ENCODE measurements at regions not wholly inside any gene's neighbourhood (a gene's known extent, or its start where the extent isn't known, plus 50 kb on each side); places are given as distances from the start of the nearest gene placed in this dataset.

- H3K27me3 ChIP-seq (ENCODE audit: control insufficient read depth, extremely low read depth, insufficient read depth, low read length): no peaks in the 10 kb centered on the region
- dilution Hi-C loops (cut with MboI; ENCODE audit: extremely low pct_ligation_motif_present, low sequenced_read_pairs): no loop called here
- H3K27ac ChIP-seq (ENCODE audit: control insufficient read depth, insufficient read depth, low read length): no peak overlapping the region
- DNase-seq (ENCODE audit: low read depth, low spot score) (no peak), FAIRE-seq (no peak)
- H3K4me2 ChIP-seq (ENCODE audit: control insufficient read depth, extremely low read depth, insufficient read depth, low read depth, low read length): no peak overlapping the region
- no peaks in the 10 kb centered on the region for H4K20me1 ChIP-seq (ENCODE audit: control insufficient read depth, extremely low read depth, insufficient read depth, low read length)
- no peak overlapping the region for H3K4me3 ChIP-seq (ENCODE audit: control insufficient read depth in 2 of 3, extremely low read depth in 1 of 3, insufficient read depth in 2 of 3, low read depth in 1 of 3, low read length in 3 of 3)
- no peak overlapping the region for H3K9ac ChIP-seq (ENCODE audit: control insufficient read depth, extremely low read depth, insufficient read depth, low read length)
- H3K36me3 ChIP-seq (ENCODE audit: control insufficient read depth in 2 of 2, extremely low read depth in 1 of 2, insufficient read depth in 2 of 2, low read length in 2 of 2): no peaks in the 10 kb centered on the region
- peaks cover 7% of the 10 kb centered on the region for H3K4me1 ChIP-seq (ENCODE audit: control insufficient read depth, extremely low read depth, insufficient read depth, low read length)
- H3K9me1 ChIP-seq (ENCODE audit: control insufficient read depth, extremely low read depth, insufficient read depth, low read length): no peaks in the 10 kb centered on the region
- TF ChIP-seq CTCF (optimal IDR thresholded peaks at IDR 0.05 in 1 of 3, IDR thresholded peaks at IDR 0.05 in 1 of 3, conservative IDR thresholded peaks at IDR 0.05 in 1 of 3; ENCODE audit: extremely low read depth in 1 of 3, insufficient read depth in 2 of 3, low read length in 3 of 3) (no peak), EZH2 (IDR thresholded peaks at IDR 0.05; ENCODE audit: low read length) (no peak)
- no peaks in the 10 kb centered on the region for H3K9me3 ChIP-seq (ENCODE audit: control insufficient read depth, low read depth, low read length)
- H2AFZ ChIP-seq (ENCODE audit: control insufficient read depth, low read length): no peak overlapping the region
- no peaks in the 10 kb centered on the region for H3K79me2 ChIP-seq (ENCODE audit: control insufficient read depth, insufficient read depth, low read length)
Measured at GRCh38 chr20:50393990-50394561, 116.1 kb upstream of the PTPN1 start.

- peaks cover 7% of the 10 kb centered on the region for H3K4me1 ChIP-seq (ENCODE audit: control insufficient read depth, extremely low read depth, insufficient read depth, low read length)
- no peak overlapping the region for H2AFZ ChIP-seq (ENCODE audit: control insufficient read depth, low read length)
- dilution Hi-C loops (cut with MboI; ENCODE audit: extremely low pct_ligation_motif_present, low sequenced_read_pairs): no loop called here
- H3K9me1 ChIP-seq (ENCODE audit: control insufficient read depth, extremely low read depth, insufficient read depth, low read length): no peaks in the 10 kb centered on the region
- no peak for TF ChIP-seq EZH2 (IDR thresholded peaks at IDR 0.05; ENCODE audit: low read length)
- TF ChIP-seq CTCF (optimal IDR thresholded peaks at IDR 0.05 in 1 of 3, IDR thresholded peaks at IDR 0.05 in 1 of 3, conservative IDR thresholded peaks at IDR 0.05 in 1 of 3; ENCODE audit: extremely low read depth in 1 of 3, insufficient read depth in 2 of 3, low read length in 3 of 3): no peak
- DNase-seq (ENCODE audit: low read depth, low spot score) (no peak), FAIRE-seq (no peak)
- no peaks in the 10 kb centered on the region for H3K36me3 ChIP-seq (ENCODE audit: control insufficient read depth in 2 of 2, extremely low read depth in 1 of 2, insufficient read depth in 2 of 2, low read length in 2 of 2)
- no peaks in the 10 kb centered on the region for H3K27me3 ChIP-seq (ENCODE audit: control insufficient read depth, extremely low read depth, insufficient read depth, low read length)
- H3K4me2 ChIP-seq (ENCODE audit: control insufficient read depth, extremely low read depth, insufficient read depth, low read depth, low read length): no peak overlapping the region
- H3K27ac ChIP-seq (ENCODE audit: control insufficient read depth, insufficient read depth, low read length): no peak overlapping the region
- no peak overlapping the region for H3K9ac ChIP-seq (ENCODE audit: control insufficient read depth, extremely low read depth, insufficient read depth, low read length)
- H3K4me3 ChIP-seq (ENCODE audit: control insufficient read depth in 2 of 3, extremely low read depth in 1 of 3, insufficient read depth in 2 of 3, low read depth in 1 of 3, low read length in 3 of 3): no peak overlapping the region
- no peaks in the 10 kb centered on the region for H4K20me1 ChIP-seq (ENCODE audit: control insufficient read depth, extremely low read depth, insufficient read depth, low read length)
- no peaks in the 10 kb centered on the region for H3K79me2 ChIP-seq (ENCODE audit: control insufficient read depth, insufficient read depth, low read length)
- H3K9me3 ChIP-seq (ENCODE audit: control insufficient read depth, low read depth, low read length): no peaks in the 10 kb centered on the region
Measured at GRCh38 chr20:50394569-50394968, 115.6 kb upstream of the PTPN1 start.

Data from keratinocyte (primary cell).